Right lobe of liver (tissue), 4 donors: ENCODE measurements at regions not wholly inside any gene's neighbourhood (a gene's known extent, or its start where the extent isn't known, plus 50 kb on each side); places are given as distances from the start of the nearest gene placed in this dataset.

Source experiments
- POLR2A ChIP-seq: fragments of 450-650 bp; IDR thresholded peaks from one replicate; pipeline ENCODE4 v1.6.1; 2017; ENCODE audit warnings: antibody characterized with exemption, mild to moderate bottlenecking
- TF ChIP-seq, protein P1 (sequence below), 4 donors: fragments of 200-600 bp in 3 of 4; fragments of 450-650 bp in 1 of 4; IDR thresholded peaks; one replicate each; pipeline versions ENCODE4 v1.5.1 to v1.8.0; 2016 to 2022; ENCODE audit warnings: antibody characterized with exemption in 4 of 4, mild to moderate bottlenecking in 2 of 4
- donor health status: DM: no; HTN: no; CAD: no.
- donor health status: DM: no; HTN: no; CAD: no.
- donor health status: DM: no; HTN: yes; CAD: no.

- TF ChIP-seq, protein P1, sequence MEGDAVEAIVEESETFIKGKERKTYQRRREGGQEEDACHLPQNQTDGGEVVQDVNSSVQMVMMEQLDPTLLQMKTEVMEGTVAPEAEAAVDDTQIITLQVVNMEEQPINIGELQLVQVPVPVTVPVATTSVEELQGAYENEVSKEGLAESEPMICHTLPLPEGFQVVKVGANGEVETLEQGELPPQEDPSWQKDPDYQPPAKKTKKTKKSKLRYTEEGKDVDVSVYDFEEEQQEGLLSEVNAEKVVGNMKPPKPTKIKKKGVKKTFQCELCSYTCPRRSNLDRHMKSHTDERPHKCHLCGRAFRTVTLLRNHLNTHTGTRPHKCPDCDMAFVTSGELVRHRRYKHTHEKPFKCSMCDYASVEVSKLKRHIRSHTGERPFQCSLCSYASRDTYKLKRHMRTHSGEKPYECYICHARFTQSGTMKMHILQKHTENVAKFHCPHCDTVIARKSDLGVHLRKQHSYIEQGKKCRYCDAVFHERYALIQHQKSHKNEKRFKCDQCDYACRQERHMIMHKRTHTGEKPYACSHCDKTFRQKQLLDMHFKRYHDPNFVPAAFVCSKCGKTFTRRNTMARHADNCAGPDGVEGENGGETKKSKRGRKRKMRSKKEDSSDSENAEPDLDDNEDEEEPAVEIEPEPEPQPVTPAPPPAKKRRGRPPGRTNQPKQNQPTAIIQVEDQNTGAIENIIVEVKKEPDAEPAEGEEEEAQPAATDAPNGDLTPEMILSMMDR (IDR thresholded peaks at IDR 0.05): no peak
- no peak for TF ChIP-seq POLR2A
Measured at GRCh38 chr6:9647071-9647445, 767.8 kb downstream of the TFAP2A start.
